Hematopoietic multipotent progenitor cell treated with erythropoietin and hydrocortisone succinate and interleukin-3 and kit ligand, for 4 days (in vitro differentiated cells): ENCODE measurements at regions not wholly inside any gene's neighbourhood (a gene's known extent, or its start where the extent isn't known, plus 50 kb on each side); places are given as distances from the start of the nearest gene placed in this dataset.

Experiments
- DNase-seq: peaks from one replicate; pipeline ENCODE4 v3.0.0-alpha.2; 2015

DNA sequence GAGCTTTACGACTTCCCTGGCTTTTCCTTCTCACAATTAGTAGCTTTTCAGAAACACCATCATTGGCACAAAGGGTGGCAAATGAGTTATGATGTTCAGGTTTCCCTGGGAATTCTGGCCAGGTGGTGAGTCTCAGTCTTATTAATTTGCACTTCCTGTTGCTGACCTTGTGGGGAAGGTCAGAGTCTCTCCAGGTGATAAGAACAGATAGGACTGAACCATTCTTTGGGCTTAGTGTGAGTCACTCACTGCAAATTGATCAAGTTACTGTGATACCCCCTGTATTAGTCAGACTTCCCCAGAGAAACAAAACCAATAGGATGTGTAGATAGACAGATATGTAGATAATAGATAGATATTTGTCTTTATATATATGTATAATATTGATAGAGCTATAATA lies 53.8 kb upstream of the RANBP3L start:
- no peak for DNase-seq

DNA sequence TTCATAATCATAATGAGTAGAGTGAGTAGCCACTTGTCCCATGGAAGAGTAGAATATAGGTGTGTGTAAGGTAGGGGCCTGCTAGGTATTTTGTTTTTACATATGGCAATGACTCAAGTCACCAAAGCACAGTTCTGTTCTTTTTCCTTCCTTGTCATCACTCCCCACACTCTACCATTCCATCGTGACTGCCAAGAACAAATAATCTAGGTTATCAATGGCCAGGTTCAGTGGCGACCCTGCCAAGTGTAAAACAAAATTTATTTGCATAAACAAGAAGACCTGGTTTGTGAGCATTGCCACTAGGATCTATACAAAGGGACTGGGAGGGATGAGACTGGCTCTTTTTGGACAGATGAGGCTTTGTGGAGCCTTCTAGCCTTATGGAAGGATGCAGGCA lies 55.2 kb upstream of the RANBP3L start:
- no peak for DNase-seq

DNA sequence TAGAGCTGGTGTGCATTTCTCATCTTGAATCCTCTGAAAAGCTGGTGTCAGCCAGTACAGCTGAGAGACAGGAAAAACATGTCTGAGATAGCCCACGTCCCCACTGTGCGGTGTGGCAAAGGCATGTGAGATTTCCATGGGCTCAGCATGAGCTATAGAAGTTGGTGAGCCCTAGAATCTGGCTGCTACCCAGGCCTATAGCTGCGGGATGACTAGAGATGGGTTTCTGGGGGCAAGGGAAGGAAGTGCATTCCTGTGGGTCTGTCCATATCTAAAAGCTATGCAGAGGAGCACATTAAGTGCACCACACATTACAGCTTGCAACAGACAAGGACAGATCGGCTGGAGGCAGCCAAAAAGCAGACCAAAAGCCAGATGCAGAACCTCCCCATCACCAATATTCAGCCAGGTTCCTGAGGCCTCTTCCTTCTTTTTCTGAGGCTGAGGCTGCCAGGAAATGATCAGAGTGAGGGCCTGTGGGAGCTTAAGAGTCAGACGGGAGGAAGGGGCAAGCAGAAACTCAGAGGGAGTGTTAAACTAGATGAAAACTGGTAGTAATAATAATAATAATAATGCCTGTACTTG lies 55.8 kb upstream of the RANBP3L start:
- DNase-seq: no peak

DNA sequence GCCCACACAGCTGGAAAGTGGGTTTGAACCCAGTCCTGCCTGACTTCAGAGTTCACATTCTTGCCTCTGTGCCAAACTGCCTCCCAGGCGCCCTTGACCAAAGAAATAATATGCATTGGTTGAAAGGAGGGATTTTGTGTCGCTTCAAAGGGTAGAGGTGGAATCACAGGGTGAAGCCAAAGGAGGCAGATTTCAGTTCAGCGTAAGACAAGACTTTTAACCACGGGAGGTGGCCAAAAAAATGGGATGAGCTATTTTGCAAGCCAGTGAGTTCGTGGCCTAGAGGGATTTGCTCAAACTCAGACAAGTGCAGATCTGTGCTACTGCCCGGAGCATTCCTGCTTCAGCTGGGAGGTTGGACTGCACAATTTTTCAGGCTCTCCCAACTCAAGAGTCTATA lies 57.6 kb upstream of the RANBP3L start:
- no peak for DNase-seq

DNA sequence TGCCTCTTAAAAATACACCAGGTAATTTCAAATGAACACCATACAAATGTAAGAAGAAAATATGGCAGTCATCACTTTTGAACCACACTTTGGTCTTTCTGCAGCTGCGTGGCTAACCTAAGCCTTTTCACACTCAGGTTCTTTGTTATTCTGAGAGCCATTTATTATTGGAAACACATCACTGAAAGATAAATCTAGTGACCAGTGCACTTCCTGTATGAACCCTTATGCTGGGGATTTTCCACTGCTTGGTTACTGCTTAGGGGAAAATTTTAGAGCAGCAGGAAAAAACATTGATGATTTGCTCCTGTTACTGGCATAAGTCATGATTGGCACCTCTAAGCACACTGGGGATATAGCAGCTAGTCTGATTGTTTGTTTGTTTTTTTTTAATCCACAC lies 58.6 kb upstream of the RANBP3L start:
- DNase-seq: no peak

DNA sequence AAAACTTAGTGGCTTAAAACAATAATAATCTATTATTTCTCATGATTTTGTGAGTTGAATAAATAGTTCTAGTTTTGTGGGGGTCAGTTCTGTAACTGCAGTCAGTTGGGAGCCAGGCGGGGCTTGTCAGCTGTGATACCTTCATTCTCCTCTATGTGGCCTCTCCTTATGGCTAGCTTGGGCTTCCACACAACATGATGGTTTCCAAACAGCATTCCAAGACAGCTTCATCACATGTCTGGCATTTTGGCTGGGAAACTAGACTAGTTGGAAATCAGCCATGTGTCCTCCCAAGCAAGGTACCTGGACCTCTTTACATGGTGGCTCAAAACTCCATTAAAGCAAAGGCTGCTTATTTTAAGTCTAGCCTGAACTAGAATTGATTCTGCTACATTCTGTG lies 61.4 kb upstream of the RANBP3L start:
- DNase-seq: no peak

DNA sequence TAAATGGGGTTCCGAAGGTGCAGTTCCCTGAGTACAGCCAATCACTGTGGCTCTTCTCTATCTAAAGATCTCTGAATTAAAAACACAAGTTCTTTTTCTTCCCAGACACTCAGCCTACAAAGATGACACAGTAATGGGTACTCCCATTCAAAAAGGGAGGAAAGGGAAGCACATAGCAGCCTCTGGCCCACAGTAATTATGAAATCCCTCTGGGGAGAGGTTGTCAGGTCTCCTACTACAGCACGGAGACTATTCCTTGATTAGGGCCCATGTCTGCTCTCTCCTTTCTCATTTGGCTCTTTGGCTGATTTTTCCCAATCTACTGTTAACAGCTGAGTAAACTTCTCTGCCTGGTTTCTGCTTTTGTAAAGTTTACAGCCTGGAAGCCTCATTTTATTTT lies 62.0 kb upstream of the RANBP3L start:
- no peak for DNase-seq

DNA sequence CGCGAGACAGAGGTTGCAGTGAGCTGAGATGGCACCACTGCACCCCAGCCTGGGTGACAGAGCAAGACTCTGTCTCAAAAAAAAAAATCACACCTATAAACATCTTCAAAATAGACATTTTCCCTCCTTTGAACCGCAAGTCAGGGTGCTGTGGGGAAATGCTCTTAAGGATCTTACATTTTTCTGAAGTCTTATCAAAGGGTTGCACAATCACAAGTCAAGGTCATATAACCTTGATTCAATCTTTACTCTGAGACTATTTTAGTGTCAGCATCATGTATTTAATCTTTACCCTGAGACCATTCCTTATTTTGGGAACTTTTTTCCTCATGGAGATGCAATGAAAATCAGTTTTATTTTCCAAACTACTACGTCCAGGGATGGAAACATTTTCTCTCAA lies 62.8 kb upstream of the RANBP3L start:
- DNase-seq: no peak

DNA sequence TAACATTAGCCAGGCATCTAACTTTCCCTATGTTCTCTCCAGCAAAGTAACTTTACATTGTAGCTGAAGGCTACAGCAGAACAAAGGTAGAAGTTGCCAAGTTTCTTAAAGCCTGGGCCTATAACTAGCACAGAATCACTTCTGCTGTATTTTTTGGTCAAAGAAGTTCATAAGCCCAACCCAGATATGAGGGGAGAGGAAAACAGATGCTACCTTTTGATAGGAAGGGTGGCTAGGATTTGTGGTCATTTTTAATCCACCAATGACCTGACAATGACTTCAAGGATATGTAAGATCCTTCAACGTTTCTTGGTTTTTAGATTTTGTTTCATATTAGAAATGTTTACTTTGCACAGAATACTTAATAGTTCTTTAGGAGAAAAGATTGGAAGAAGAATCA lies 64.2 kb upstream of the RANBP3L start:
- DNase-seq: peak; percentile 39

DNA sequence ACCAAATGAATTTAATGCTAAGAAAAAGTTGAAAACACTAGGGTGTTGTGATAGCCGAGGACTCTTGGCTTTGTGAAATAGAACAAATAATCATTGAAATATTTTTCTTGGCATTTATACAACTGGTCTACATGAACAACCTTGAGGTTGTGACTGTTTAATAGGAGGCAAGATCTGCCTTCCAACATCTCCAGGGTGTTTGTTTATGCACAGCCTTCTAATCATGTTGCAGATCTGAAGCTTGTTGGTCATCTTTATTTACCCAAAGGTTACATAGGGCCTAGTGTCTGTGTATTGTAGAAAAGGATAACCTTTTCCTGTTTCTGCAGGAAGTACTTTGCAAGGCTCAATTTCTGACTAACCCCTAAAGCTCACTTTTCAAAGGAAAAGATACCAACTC lies 65.2 kb upstream of the RANBP3L start:
- no peak for DNase-seq

DNA sequence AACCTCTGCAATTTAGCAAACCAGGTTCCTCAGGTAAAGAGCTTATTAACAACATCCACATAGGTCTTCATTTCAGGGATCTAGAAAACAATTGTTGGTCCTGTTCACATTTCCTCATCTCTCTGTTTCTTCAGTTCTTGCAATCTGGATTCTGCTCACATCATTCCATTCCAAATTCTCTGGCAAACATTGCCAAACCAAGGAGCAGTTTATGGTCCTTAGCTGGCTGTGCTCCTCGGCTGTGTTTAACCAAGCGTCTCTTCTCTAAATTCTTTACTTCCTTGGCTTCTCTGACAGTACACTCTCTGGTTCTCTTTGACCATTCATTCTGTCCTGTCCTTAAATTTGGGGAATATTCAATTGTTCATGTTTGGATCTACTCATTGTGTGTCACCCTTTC lies 65.8 kb upstream of the RANBP3L start:
- DNase-seq: no peak

DNA sequence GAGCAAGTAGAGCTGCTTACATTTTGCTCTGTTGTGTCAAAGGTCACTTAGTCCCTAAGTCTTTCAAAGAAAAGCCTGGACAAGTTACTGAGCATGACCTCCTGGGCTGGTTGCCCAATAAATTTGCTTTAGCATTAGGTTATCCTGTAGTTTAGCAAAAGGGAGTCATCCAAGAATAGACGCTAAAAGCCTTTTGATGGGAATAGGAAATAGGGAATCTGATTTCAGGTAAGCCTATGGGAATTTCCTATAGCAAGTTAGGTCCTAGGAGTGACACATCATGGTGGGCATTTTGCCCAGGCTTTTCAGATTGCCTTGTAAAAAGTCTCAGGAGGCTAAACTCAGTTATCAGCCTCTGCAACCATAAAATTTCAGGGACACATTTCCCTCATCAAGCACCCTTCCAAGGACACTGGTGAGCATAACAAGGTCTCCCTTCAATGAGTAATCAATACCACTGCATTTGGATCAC lies 67.6 kb upstream of the RANBP3L start:
- DNase-seq: no peak

DNA sequence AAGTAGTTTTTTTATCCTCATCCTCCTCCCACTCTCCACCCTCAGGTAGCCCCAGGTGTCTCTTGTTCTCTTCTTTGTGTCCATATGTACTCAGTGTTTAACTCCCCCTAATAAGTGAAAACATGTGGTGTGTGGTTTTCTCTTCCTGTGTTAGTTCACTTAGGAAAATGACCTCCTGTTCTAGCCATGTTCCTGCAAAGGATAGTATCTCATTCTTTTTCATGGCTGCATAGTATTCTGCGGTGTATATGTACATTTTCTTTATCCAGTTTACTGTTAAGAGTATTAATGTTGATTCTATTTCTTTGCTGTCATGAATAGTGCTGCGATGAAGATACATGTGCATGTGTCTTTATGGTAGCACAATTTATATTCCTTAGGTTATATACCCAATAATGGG lies 68.4 kb upstream of the RANBP3L start:
- DNase-seq: no peak

DNA sequence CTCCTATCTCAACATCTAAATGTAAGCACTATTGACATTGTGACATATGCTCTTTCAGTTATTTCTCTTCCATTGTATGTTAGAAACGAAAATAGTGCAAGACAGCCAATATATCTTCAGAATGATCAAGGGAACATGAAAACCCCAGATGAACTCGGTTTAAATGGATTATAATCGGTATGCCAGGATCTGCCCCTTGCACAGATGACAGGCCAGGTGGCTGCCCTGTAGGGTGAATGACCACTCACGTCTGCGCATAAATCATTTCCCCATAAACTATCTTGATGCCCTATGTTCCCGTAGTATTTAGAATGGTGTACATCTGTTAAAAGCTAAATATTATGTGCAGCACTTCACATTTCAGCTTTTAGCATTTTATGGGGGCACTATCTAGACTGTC lies 69.7 kb upstream of the RANBP3L start:
- no peak for DNase-seq

DNA sequence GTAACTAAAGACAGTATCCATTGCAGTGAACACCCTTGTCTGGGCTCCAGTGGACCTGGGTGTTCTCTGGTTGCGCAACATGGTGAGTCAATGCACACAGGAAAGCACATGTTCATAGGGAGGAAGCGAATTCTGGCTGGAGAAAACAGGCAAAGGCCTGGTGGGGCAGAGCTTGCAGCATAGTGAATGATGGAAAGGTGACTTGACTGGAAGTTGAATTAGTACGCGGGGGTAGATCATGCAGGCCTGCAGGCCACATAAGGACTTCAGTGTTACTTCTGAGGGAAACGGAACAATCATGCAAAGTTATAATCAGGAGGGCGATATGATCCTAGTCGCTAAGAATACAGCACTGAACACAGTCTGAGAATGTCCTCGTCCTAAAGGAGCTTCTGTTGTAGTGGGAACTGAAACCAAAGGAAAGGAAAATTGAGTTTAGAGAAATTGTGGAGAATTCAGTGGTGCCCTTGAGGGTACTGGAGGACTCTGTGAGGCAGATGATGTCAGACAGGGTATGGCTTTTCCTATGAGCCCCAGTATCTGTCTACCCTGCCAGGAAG lies 71.9 kb upstream of the RANBP3L start:
- DNase-seq: peak; percentile 68

DNA sequence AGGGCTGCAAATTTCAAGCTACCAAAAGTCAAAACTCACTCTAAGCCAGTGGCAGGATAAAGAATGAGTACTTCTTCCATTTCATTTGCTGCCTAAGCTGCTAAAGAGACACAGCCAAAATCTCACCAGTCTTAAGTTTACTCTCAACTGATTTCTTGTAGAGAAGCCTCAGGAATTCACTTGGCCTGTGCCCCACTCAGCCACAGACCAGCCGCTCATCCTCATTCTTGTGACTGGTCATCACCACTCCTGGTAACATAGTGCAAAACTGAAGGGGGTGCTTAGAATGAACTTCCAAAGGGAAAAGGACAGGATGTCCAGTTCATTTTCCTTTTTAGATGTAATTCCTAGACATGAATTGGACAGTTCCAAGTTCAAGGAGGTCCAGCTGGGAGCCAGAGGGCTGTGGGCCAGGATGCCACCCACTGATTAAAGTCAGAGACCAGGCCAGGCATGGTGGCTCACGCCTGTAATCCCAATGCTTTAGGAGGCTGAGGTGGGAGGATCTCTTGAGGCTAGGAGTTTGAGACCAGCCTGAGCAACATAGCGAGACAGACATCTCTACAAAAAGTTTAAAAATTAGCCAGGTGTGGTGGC lies 72.7 kb upstream of the RANBP3L start:
- DNase-seq: no peak

DNA sequence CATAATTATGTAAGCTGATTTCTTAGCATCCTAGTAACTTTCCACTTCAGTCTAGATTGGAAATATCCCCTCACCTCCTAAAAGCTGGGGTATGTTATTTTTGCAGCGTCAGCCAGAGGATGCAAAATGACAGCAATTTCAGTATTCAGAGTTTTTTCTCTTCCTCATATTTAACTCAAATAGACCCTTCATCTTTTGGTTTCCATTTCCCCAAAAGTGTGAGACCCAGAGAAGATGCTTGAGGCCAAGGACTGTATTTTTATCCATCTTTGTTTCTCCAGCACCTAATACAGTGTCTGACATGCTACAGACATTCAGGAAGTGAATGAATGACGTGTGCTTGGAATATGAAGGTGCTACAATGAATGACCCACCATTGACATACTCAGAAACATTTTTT lies 75.5 kb upstream of the RANBP3L start:
- DNase-seq: no peak

DNA sequence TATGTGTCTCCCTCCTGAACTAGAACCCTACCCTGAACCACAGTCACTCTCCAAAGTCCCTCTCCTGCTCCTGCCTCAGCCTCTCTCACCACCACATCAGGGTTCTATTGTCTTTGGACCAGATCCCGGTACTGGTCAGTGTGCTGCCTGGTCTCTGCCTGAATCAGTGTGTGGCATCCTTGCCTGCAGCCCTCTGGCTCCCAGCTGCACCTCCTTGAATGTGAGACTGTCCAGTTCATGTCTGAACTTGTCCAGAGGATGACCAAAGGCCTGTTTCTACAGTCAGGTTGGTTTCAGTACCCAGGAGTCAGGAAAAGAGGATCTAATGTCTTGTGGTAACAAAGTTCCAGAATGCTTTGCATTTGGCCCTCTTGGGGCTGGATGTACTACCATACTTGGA lies 76.8 kb upstream of the RANBP3L start:
- no peak for DNase-seq

DNA sequence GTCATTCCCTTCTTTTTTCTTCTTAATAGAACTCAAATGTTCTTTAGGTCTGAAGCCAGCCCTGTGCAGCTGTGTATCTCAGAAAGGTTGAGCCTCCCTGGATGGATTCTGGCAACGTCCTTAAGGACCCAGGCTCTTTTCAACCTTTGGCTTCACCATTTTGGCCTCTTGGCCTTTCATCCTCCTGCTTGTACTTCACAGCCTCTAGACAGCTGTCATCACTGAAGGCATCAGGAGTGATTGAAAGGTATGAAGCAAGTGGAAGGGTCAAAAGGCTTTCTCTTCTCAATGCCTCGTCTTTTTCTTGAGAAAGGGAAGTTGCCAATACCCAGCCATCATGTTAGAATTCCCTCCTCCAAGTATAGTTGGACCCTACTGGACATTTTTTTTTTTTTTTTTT lies 81.2 kb upstream of the RANBP3L start:
- no peak for DNase-seq

DNA sequence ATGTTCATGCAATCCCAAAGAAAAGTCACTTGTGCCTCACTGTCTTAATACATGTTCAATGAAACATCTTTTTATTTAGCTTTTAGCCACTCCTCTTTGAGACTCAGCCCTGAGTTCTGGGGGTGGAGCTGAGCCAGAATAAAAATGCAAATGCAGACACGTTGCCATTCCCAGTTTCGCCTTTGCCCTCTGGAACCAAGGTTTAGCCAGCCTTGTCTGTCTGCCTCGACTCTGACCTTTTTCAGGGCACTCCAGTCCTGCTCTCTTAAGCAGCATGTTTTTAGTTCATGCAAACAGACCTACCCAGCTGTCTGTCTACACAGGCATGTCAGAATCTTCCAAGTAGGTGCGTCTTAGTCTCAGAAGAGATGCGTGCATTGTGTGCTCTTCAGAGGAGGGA lies 82.2 kb upstream of the RANBP3L start:
- no peak for DNase-seq

DNA sequence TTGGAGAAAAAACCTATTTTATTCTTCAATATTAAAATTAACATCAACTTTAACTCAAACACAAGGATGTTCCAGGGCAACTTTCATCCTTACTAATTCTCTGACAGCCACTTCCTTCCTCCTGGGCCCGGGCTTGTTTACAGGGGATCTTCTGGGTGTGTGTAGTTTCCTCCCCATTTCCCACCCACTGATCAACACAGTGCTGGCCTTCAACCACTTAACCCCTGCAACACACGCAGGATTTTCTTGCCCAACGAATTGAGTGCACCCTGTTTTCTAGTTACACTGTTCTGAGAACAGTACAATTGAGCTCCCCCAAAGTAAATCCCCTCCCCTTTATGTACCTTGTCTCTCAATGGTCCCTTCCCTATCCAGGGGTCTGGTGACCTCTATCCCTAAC lies 83.1 kb upstream of the RANBP3L start:
- DNase-seq: no peak

DNA sequence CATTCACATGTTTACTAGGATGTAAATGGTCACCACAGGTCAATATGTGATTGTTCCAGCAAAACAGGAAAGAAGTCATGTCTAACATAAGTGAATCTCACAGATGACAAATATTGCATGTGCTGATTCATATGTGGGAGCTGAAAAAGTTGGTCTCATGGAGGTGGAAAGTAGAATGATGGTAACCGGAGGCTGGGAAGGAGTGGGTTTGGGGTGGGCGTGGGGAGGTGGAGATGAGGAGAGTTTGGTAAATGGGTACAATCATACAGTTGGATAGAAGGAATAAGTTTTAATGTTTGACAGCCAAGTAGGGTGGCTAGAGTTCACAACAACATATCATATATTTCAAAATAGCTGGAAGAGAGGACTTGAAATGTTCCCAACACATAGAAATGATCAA lies 83.8 kb upstream of the RANBP3L start:
- no peak for DNase-seq

DNA sequence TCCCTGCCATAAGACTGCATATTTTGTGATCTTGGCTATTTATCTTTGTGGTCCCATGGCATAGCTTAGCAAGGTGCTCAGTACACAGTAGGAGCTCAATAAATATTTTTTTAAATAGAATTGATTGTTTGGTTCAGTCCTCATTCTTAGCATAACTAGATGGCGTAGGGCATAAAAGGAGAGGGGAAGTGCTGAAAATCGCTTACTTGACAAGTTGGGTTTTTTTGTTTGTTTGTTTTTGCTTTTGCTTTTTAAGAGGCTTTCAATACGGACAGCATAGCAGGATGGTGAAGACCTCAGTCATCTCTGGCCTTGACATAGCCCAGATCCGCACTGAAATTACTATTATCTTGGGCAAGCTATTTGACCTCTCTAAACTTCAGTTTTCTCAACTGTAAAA lies 86.6 kb upstream of the RANBP3L start:
- no peak for DNase-seq

DNA sequence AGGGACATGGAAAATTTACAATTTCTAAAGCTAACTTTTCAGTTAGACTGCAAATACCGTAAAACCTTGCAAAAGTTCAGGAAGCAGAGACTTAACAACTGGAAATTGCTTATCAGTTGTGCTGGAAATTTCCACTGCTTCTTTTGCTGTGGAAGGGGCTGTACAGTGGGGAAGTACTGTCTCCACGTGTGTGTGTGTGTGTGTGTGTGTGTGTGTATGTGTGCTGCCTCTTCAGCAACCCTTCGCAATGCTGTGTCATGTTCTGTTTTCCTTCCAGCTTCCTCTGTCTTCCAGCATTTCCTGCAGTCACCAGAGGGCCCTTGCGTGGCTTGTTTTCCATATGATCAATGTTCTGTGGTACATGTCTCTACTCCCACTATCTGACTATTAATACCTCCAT lies 87.5 kb upstream of the RANBP3L start:
- DNase-seq: peak; percentile 45

DNA sequence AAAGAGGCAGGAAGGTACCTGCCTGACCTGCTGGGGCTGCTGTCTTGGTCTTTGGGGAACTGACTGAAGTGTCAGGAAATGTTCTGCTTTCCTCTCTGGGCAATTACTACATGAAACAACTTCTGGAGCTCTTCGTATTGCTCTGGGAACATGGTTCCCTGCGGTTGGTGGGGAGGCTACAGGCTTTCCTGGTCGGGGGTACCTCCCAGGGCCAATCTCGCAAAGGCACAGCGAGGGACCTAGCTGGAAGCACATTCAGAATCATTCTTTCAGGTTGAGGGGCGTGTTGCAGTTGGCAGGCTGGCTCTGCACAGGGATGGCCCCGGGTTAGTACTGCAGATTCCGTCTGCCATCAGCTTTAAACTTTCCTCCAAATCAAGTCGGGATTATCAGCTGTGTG lies 88.9 kb upstream of the RANBP3L start:
- DNase-seq: no peak
